ENCODE measurements at regions not wholly inside any gene's neighbourhood (a gene's known extent, or its start where the extent isn't known, plus 50 kb on each side); places are given as distances from the start of the nearest gene placed in this dataset.
"Not testable (repeated sequence)": the region's sequence is repeated elsewhere in the genome, so short reads cannot be mapped to it uniquely, and the experiment has no call there.

GRCh38 chr4:126737899-126738526 lies 894.7 kb upstream of the INTU start:
- no peak for FAIRE-seq
- no peak for DNase-seq (ENCODE audit: insufficient read length, low spot score)

DNA sequence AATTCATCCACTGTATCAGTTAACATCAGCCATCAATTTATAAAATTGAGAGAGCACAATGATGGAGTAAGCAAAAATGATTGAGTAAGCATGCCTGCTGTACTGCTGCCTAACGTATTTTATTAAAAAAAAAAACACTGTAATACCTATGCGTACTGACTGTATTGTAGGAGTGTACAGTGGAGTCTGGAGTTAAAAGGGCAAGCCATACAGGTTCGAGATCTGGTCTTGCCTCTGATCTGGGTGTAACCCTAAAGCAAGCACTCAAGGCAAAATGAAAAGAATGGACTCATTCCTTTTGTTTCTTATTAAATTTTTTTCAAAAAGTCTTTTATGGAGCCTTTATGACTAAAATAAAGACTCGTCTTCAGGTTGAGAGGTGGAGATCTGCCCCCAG lies 894.2 kb upstream of the INTU start:
- DNase-seq (ENCODE audit: insufficient read length, low spot score) (no peak), FAIRE-seq (no peak)

- DNase-seq (ENCODE audit: insufficient read length, low spot score) (no peak), FAIRE-seq (no peak)
These were observed 893.8 kb upstream of the INTU start for GRCh38 chr4:126738926-126739325.

DNA sequence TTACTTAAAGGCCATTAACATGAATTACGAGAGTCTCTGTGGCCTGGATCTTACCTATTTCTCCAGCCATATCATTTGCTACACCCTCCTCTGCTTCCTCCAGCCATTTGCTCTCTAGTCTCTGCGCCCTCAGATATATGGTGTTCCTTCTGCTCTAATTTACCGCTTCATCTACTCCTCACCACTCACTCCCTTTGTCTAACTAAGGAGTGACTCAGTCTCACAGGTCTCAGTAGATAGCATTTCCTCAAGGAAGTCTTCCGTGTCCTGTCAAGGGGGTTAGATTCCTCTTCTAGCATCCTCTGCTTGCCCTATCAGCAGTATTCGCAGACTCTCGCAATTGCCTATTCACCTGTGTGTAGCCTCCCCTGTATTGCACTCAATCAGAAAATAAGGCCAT lies 892.1 kb upstream of the INTU start:
- DNase-seq (ENCODE audit: insufficient read length, low spot score), result no peak
- no peak for FAIRE-seq

- FAIRE-seq (no peak), DNase-seq (ENCODE audit: insufficient read length, low spot score) (no peak)
These were observed 890.7 kb upstream of the INTU start for GRCh38 chr4:126742048-126742447.

DNA sequence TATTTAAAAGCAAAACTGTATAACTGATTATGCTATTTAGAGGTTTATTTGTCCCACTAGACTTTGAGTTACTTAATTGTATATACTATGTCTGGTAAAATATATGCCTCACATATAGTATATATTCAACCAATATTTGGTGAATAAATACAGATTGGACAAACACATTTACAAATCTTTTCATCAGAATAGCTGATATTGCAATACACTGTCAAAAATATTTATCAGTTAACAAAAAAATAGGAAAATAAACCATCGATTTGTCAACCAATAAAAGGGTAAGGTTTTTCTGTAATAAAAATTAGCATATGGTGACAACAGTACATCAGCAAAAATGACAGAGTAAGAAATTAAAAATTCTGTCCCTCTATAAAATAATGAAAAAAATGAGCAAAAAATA lies 889.9 kb upstream of the INTU start:
- FAIRE-seq (no peak), DNase-seq (ENCODE audit: insufficient read length, low spot score) (no peak)

GRCh38 chr4:126748736-126749135 lies 884.0 kb upstream of the INTU start:
- DNase-seq (ENCODE audit: insufficient read length, low spot score), result no peak
- no peak for FAIRE-seq

- FAIRE-seq (no peak), DNase-seq (ENCODE audit: insufficient read length, low spot score) (no peak)
These were observed 882.0 kb upstream of the INTU start for GRCh38 chr4:126750723-126751122.

- DNase-seq (ENCODE audit: insufficient read length, low spot score) (no peak), FAIRE-seq (no peak)
These were observed 880.6 kb upstream of the INTU start for GRCh38 chr4:126752126-126752525.

DNA sequence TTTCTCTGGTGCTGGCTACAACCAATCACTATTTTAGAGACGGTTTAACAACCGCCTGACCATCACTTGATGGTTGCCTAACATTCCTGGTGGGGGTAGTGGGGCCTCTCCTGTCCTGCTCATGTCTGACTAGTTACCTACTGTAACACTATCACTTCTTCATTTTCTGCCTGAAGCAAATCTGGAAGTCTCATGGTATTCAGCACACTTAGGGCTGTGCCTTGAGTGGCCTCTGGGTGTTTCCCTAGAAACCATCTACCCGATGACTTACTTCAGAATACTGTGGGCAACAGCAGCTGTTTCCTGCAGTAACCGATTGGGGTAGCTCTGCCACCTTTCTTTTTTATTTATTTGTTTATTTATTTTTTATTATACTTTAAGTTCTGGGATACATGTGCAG lies 880.1 kb upstream of the INTU start:
- no peak for DNase-seq (ENCODE audit: insufficient read length, low spot score)
- FAIRE-seq, result no peak

- DNase-seq (ENCODE audit: insufficient read length, low spot score) (no peak), FAIRE-seq (no peak)
These were observed 879.2 kb upstream of the INTU start for GRCh38 chr4:126753592-126753991.

- DNase-seq (ENCODE audit: insufficient read length, low spot score) (no peak), FAIRE-seq (no peak)
These were observed 877.3 kb upstream of the INTU start for GRCh38 chr4:126755506-126755905.

DNA sequence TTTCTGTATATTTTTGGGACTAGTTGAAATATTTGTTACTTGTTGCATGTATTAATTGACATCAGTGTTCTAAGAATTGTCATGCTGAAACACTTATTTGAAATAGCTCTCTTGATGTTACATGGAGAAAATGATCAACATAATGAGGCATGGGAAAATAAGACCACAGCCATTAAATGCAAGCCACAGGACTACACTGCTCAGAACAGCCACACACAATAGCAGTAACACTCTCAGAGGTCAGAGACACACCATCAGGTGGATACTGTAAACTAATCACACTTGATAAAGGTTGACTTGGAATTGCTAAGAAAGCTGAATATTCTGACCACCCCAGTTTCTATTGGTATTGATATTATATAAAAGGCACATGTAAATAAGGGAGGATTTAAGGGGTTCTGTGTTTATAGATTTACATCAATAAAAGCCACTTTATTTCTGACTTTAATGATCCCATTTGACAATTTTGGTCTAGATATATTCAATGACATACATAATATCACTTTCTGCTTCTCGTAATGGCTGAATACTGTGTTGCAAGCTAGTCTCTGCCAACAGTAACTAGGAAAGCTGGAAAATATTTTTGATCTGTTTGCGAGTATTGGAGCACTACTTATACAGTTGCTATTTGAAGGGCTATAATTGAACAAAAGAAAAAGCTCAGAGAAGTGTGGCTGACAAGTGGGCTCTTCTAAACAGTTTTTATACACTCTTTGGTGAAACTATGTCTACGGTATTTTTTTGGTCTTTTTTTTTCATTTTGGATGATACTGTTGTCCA lies 876.5 kb upstream of the INTU start:
- FAIRE-seq (no peak), DNase-seq (ENCODE audit: insufficient read length, low spot score) (no peak)

DNA sequence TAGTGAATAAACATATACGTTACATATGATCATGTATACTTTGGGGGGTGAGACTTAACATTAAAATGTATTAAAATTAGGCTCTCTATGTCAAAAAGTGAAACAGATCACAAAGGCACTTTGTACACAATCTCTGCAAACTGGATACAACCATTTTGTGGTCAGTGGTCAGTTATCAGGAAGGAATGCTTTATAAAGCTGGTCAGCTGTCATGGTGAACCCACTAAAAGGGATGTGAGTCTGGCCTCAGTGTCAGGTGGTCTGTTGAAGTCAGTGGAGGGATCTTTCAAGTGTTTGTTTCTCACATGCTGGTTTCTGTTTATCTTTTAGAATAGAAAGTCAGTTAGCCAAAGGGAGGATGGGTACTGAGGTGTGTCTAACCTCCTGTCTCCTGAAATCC lies 875.5 kb upstream of the INTU start:
- DNase-seq (ENCODE audit: insufficient read length, low spot score), result no peak
- no peak for FAIRE-seq

DNA sequence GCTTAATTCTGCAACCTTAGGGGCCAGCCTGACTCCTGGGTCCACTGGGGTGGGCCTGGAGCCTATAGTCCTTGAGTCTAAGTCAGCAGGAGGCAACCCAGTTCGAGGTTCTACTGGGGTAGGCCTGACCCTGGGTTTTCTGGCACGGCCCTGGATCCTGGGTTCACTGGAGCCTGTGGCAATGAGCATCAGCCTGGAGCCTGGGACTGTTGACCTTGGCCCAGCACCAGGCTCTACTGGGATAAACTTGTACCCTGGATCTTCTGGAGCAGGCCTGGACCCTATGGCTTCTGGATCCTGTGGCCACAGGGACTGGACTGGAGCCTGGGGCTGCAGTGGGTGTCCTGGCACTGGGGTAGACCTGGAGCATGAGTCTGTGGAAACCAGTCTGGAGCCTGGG lies 874.3 kb upstream of the INTU start:
- no peak for FAIRE-seq
- DNase-seq (ENCODE audit: insufficient read length, low spot score), result no peak

- DNase-seq (ENCODE audit: insufficient read length, low spot score) (no peak), FAIRE-seq (no peak)
These were observed 870.7 kb upstream of the INTU start for GRCh38 chr4:126761947-126762662.

DNA sequence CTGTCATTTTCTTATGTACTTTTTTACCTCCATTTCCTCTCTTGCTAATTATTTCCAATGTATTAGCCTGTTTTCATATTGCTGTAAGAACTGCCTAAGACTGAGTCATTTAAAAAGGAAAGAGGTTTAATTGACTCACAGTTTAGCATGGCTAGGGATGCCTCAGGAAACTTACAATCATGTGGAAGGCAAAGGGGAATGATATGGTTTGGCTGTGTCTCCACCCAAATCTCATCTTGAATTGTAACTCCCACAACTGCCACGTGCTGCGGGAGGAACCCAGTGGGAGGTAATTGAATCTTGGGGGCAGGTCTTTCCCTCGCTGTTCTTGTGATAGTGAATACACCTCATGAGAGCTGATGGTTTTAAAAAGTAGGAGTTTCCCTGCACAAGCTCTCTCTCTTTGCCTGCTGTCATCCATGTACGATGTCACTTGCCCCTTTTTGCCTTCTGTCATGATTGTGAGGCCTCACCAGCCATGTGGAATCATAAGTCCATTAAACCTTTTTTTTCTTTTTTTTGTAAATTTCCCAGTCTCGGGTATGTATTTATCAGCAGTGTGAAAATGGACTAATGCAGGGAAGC lies 870.0 kb upstream of the INTU start:
- DNase-seq (ENCODE audit: insufficient read length, low spot score) (no peak), FAIRE-seq (no peak)

GRCh38 chr4:126766241-126766640 lies 866.5 kb upstream of the INTU start:
- FAIRE-seq, result no peak
- DNase-seq (ENCODE audit: insufficient read length, low spot score), result no peak

DNA sequence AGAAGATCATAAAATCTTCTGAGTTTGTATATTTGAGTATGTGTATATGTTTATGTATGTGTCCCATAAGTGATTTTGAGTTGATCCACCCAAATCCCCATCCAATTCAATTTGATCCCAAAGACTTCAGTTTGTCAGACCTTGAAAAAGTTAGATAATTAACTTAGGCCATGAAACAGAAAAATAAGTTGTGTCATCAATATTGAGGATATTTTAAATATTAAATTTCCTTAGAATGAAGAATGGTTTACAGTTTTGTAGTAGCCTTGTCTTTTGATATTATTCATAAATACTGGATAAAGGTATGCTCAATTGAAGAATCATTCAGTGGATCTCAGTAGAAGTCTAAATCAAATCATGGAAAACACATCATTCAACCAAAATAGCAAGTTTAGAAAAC lies 864.4 kb upstream of the INTU start:
- DNase-seq (ENCODE audit: insufficient read length, low spot score) (no peak), FAIRE-seq (no peak)

GRCh38 chr4:126770811-126771553 lies 861.8 kb upstream of the INTU start:
- not testable (repeated sequence) for FAIRE-seq; DNase-seq (ENCODE audit: insufficient read length, low spot score)

DNA sequence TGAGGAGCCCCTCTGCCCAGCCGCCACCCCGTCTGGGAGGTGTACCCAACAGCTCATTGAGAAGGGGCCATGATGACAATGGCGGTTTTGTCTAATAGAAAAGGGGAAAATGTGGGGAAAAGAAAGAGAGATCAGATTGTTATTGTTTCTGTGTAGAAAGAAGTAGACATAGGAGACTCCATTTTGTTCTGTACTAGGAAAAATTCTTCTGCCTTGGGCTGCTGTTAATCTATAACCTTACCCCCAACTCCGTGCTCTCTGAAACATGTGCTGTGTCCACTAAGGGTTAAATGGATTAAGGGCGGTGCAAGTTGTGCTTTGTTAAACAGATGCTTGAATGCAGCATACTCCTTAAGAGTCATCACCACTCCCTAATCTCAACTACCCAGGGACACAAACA lies 861.1 kb upstream of the INTU start:
- not testable (repeated sequence) for DNase-seq (ENCODE audit: insufficient read length, low spot score)

More for the DNA sequence above, 861.1 kb upstream of the INTU start:
- FAIRE-seq, result not testable (repeated sequence)

Measured in HTR-8/SVneo (cell line).